ENCODE measurements at regions not wholly inside any gene's neighbourhood (a gene's known extent, or its start where the extent isn't known, plus 50 kb on each side); places are given as distances from the start of the nearest gene placed in this dataset.

GRCh38 chr13:70835371-70835770 lies 727.1 kb upstream of the KLHL1 start:
- Histone ChIP-seq H2AK5ac (ENCODE audit: insufficient read length, low read length) (no peak overlapping the region), H3T11ph (ENCODE audit: low read length) (no peak overlapping the region), H2BK15ac (ENCODE audit: low read depth, low read length) (no peak overlapping the region), H3K9me3 (ENCODE audit: control insufficient read depth, low read depth, low read length) (no peaks in the 10 kb centered on the region), H2BK12ac (ENCODE audit: insufficient read length, low read depth, low read length) (no peak overlapping the region), H4K20me1 (ENCODE audit: control insufficient read depth, insufficient read depth, insufficient read length) (no peaks in the 10 kb centered on the region), H3K79me2 (ENCODE audit: insufficient read depth, low read length) (no peaks in the 10 kb centered on the region), H3K27me3 (ENCODE audit: insufficient read depth, low read length) (no peaks in the 10 kb centered on the region), H4K91ac (ENCODE audit: insufficient read length, low read depth, low read length) (no peak overlapping the region), H4K5ac (ENCODE audit: insufficient read length, low read depth, low read length) (no peak overlapping the region), H4K8ac (replicated peaks; ENCODE audit: insufficient read length, low read depth, low read length) (no peak overlapping the region), H3K23me2 (ENCODE audit: insufficient read length, low read depth, low read length, poor library complexity, severe bottlenecking) (no peaks in the 10 kb centered on the region), H3K79me1 (ENCODE audit: insufficient read depth, low read depth, low read length, poor library complexity, severe bottlenecking) (no peaks in the 10 kb centered on the region), H2BK20ac (ENCODE audit: low read depth, low read length, poor library complexity, severe bottlenecking) (no peak overlapping the region), H3K4me2 (ENCODE audit: insufficient read depth, insufficient read length, low read length) (no peak overlapping the region), H3K56ac (ENCODE audit: insufficient read length, low read depth, low read length) (no peak overlapping the region), H3K14ac (ENCODE audit: insufficient read depth, low read length) (no peak overlapping the region), H2BK5ac (ENCODE audit: insufficient read length, low read length) (no peak overlapping the region), H3K18ac (ENCODE audit: insufficient read length, low read depth, low read length) (no peak overlapping the region), H2BK120ac (ENCODE audit: low read depth, low read length, poor library complexity, severe bottlenecking) (no peak overlapping the region), H3K9ac (ENCODE audit: extremely low read depth, insufficient read length, low read length) (no peak overlapping the region), H3K4me1 (ENCODE audit: insufficient read depth, low read length) (no peaks in the 10 kb centered on the region), H3K4ac (ENCODE audit: low read depth, low read length) (no peak overlapping the region), H3K27ac (ENCODE audit: insufficient read length, low read depth, low read length) (no peak overlapping the region), H2AFZ (ENCODE audit: low read length) (no peak overlapping the region), H3K23ac (ENCODE audit: insufficient read length, low read depth, low read length) (no peak overlapping the region)
- WGBS (ENCODE audit: extremely low coverage, insufficient read length, low lambda C conversion rate), result no CpG with 5 or more reads among the region's 1 CpG
- DNase-seq, result no peak
- H3K9me3 Mint-ChIP-seq, result no peaks in the 10 kb centered on the region
- no peak for TF ChIP-seq CTCF (conservative IDR thresholded peaks at IDR 0.05)
- no peaks in the 10 kb centered on the region for H3K27me3 Mint-ChIP-seq (ENCODE audit: low read depth)
- H3K4me1 Mint-ChIP-seq, result peaks cover 1 to 3% of the 10 kb centered on the region in 2 experiments; a peak in 1 of 4 replicates
- H3K4me3 Mint-ChIP-seq, result no peak overlapping the region
- H3K27ac Mint-ChIP-seq, result no peak overlapping the region
- no peaks in the 10 kb centered on the region for H3K36me3 Mint-ChIP-seq (ENCODE audit: insufficient read depth in 1 of 3, low read depth in 3 of 3)
